Breast epithelium (tissue), 4 donors: ENCODE measurements at regions not wholly inside any gene's neighbourhood (a gene's known extent, or its start where the extent isn't known, plus 50 kb on each side); places are given as distances from the start of the nearest gene placed in this dataset.
"Not testable (repeated sequence)": the region's sequence is repeated elsewhere in the genome, so short reads cannot be mapped to it uniquely, and the experiment has no call there.

Experiments
- DNase-seq, 2 donors: peaks; one replicate each; pipeline ENCODE4 v3.0.0-alpha.2; 2019; ENCODE audit warnings: low spot score in 2 of 2
- H3K27ac ChIP-seq, 2 donors: fragments of 200-600 bp; sonication (generic) in 1 of 2; one replicate each; pipeline ENCODE4 v1.5.1; 2016 to 2019; ENCODE audit warnings: mild to moderate bottlenecking in 1 of 2
- H3K27me3 ChIP-seq, 2 donors: fragments of 200-600 bp; sonication (generic) in 1 of 2; one replicate each; pipeline versions ENCODE4 v1.5.1 to v1.6.0; 2017 to 2019; ENCODE audit warnings: control low read depth in 1 of 2, mild to moderate bottlenecking in 1 of 2
- H3K36me3 ChIP-seq: fragments of 200-600 bp; one replicate; pipeline ENCODE4 v1.5.1; 2019
- H3K4me1 ChIP-seq, 2 donors: fragments of 200-600 bp; sonication (generic); one replicate each; pipeline ENCODE4 v1.5.1; 2016 to 2019; ENCODE audit warnings: control low read depth in 1 of 2
- H3K4me3 ChIP-seq, 3 donors: fragments of 200-600 bp; sonication (generic); 1 replicate in 2 of 3; 2 replicates in 1 of 3; pipeline ENCODE4 v1.5.1; 2016 to 2019; ENCODE audit warnings: mild to moderate bottlenecking in 3 of 3, moderate library complexity in 2 of 3
- H3K9me3 ChIP-seq, 2 donors: fragments of 200-600 bp; sonication (generic) in 1 of 2; one replicate each; pipeline ENCODE4 v1.5.1; 2016 to 2019; ENCODE audit warnings: control low read depth in 1 of 2
- CTCF ChIP-seq, 3 donors: fragments of 450-650 bp; IDR thresholded peaks; one replicate each; pipeline ENCODE4 v1.5.1; 2016 to 2017; ENCODE audit warnings: antibody characterized with exemption in 3 of 3, mild to moderate bottlenecking in 3 of 3, moderate library complexity in 3 of 3
- POLR2A ChIP-seq: fragments of 450-650 bp; IDR thresholded peaks from one replicate; pipeline ENCODE4 v1.6.1; 2016; ENCODE audit warnings: antibody characterized with exemption, mild to moderate bottlenecking, moderate library complexity
- POLR2AphosphoS5 ChIP-seq, 3 donors: sonication (generic); formaldehyde crosslinking; IDR thresholded peaks; one replicate each; pipeline ENCODE4 v1.6.1; 2017; ENCODE audit warnings: antibody characterized with exemption in 3 of 3
- intact Hi-C: fragments of 100-400 bp; cut with DNase I; formaldehyde crosslinking; loops from one replicate; pipeline ENCODE4 v1.15.1; 2023; ENCODE audit warnings: low total_unique reads

GRCh38 chr12:69046920-69047319, 113.9 kb upstream of the CPM start:
- DNase-seq: no peak
- TF ChIP-seq POLR2A (no peak), CTCF (IDR thresholded peaks at IDR 0.05) (no peak), POLR2AphosphoS5 (IDR thresholded peaks at IDR 0.05) (no peak)
- H3K9me3 ChIP-seq: no peaks in the 10 kb centered on the region
- no peak overlapping the region for H3K27ac ChIP-seq
- no peak overlapping the region for H3K4me3 ChIP-seq
- H3K4me1 ChIP-seq: no peaks in the 10 kb centered on the region
- H3K36me3 ChIP-seq: no peaks in the 10 kb centered on the region
- no peaks in the 10 kb centered on the region for H3K27me3 ChIP-seq
- intact Hi-C loops: no loop called here

- Histone ChIP-seq H3K27ac (no peak overlapping the region), H3K4me1 (no peaks in the 10 kb centered on the region), H3K4me3 (no peak overlapping the region), H3K9me3 (no peaks in the 10 kb centered on the region), H3K27me3 (no peaks in the 10 kb centered on the region), H3K36me3 (no peaks in the 10 kb centered on the region)
- TF ChIP-seq POLR2A: no peak
- TF ChIP-seq CTCF (IDR thresholded peaks at IDR 0.05): no peak
- TF ChIP-seq POLR2AphosphoS5 (IDR thresholded peaks at IDR 0.05): no peak
- DNase-seq: no peak
- intact Hi-C loops: no loop called here
Observed at GRCh38 chr12:69047990-69048389, 115.0 kb upstream of the CPM start.

DNA sequence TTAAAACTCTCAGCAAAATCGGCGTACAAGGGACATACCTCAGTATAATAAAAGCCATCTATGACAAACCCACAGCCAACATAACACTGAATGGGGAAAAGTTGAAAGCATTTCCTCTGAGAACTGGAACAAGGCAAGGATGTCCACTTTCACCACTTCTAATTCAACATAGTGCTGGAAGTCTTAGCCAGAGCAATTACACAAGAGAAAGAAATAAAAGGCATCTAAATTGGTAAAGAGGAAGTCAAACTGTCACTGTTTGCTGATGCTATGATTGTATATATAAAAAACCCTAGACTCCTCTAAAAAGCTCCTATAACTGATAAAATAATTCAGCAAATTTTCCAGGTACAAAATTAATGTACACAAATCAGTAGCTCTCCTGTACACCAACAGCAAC, 116.9 kb upstream of the CPM start:
- DNase-seq, H3K9me3 ChIP-seq, H3K27ac ChIP-seq, intact Hi-C loops, H3K4me1 ChIP-seq, H3K36me3 ChIP-seq, H3K27me3 ChIP-seq, H3K4me3 ChIP-seq: not testable (repeated sequence)

DNA sequence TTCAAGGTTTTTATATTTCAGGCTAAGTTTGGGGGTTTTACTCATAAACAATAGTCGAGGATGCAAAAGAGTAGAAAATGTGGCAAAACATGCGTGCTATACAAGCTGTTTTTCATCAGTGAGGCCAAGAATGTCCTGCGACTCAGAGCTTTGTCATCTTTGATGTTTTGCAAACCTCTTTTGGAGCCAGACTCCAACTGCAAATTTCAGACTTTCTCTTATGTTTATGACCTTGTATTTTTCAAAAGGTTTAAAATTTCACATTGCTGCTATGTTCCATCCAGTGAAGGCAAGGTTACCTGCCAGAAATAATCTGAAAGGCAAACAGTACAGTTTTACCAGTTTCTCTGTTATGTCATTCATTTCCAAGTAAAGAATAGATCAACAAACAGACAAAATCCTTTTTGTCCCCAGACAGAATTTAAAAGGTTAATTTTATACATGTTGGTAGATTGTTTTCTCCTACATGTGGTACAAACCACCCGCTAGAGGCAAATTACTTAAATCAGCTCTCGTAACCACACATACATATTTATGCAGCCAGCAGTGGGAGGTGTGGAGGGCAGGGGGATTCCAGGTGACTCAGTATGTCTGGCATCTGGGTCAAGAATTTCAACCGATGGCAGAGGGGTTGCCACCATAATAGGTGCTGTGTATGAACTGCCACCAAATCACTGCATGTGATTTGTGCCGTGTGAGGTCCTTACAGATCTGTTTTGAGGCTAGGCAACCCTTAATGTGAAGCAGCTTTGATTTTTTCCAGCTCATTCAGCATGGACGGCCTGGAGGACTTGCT, 119.8 kb upstream of the CPM start:
- intact Hi-C loops: no loop called here
- H3K4me1 ChIP-seq: no peaks in the 10 kb centered on the region
- H3K27me3 ChIP-seq: no peaks in the 10 kb centered on the region
- TF ChIP-seq POLR2AphosphoS5 (IDR thresholded peaks at IDR 0.05) (no peak), CTCF (IDR thresholded peaks at IDR 0.05) (no peak), POLR2A (no peak)
- DNase-seq: peak in 1 of 2 donors; percentile 40
- H3K36me3 ChIP-seq: no peaks in the 10 kb centered on the region
- no peak overlapping the region for H3K4me3 ChIP-seq
- H3K27ac ChIP-seq: peak overlapping the region in 1 of 2 donors; percentile 3
- no peaks in the 10 kb centered on the region for H3K9me3 ChIP-seq

DNA sequence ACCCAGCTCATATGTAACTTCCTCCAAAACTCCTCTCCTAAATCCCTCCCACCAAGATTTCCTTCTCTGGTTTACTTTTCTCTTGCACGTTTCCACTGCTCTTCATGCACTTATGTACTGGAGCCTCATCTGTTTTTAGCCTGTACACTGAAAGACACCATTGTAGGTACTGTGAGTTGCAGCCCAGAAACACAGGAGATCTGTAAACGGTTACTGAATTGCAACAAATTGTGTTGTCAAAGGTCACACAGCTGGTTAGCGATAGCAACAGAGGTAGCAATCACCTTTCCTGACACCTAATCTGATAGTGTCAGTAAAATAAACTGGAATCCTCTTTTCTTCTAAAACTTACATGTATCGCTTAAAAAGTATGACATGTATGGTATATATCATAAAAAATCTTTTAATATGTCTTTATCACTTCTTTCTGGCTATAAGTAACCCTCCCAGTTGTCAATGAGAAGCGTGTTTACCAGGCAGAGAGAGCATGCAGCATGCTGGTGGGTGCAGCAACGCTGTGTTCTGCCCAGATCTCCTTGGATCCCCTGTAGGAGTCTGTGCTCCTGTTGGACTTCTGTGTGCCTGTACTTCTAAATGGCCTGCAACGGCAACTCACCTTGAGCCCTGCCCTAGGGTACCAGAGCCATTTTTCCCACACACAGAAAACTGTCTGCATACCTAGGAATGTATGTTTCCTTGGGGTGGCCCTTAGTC, 121.5 kb upstream of the CPM start:
- DNase-seq: no peak

More for the DNA sequence above, 121.5 kb upstream of the CPM start:
- H3K4me3 ChIP-seq: no peak overlapping the region
- H3K36me3 ChIP-seq: no peaks in the 10 kb centered on the region
- H3K27me3 ChIP-seq: no peaks in the 10 kb centered on the region
- TF ChIP-seq CTCF (IDR thresholded peaks at IDR 0.05): no peak
- TF ChIP-seq POLR2AphosphoS5 (IDR thresholded peaks at IDR 0.05): no peak
- no peak for TF ChIP-seq POLR2A
- H3K4me1 ChIP-seq: no peaks in the 10 kb centered on the region
- intact Hi-C loops: no loop called here
- no peak overlapping the region for H3K27ac ChIP-seq
- H3K9me3 ChIP-seq: no peaks in the 10 kb centered on the region
